HG03159 (cell line): ENCODE measurements at regions not wholly inside any gene's neighbourhood (a gene's known extent, or its start where the extent isn't known, plus 50 kb on each side); places are given as distances from the start of the nearest gene placed in this dataset.
"Not testable (repeated sequence)": the region's sequence is repeated elsewhere in the genome, so short reads cannot be mapped to it uniquely, and the experiment has no call there.

Experiments used
- ATAC-seq: cut with Tn5 transposase; IDR thresholded peaks from one replicate; pipeline ENCODE4 v1.9.1; 2021; ENCODE audit warnings: mild to moderate bottlenecking, moderate library complexity; ENCODE audit not compliant: unreplicated experiment

DNA sequence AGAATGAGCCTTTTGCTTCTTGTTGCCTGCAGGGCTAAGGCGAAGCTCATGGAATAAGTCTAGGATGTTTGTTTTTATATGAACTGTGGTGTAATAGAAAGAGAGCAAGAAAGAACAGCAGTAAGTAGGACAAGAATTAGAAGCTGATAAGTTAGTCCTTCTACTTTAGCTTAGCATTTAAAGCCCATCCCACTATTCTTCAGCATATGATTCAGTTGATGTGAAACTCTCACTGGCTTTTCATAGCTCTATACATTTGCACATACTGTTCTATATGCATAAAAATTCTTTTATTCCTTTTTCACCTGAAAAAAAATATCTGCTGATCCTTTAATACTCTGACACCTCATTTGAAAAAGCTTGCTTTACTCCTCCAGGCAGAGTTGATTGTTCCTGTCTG, 712.0 kb downstream of the USP25 start:
- no peak for ATAC-seq

DNA sequence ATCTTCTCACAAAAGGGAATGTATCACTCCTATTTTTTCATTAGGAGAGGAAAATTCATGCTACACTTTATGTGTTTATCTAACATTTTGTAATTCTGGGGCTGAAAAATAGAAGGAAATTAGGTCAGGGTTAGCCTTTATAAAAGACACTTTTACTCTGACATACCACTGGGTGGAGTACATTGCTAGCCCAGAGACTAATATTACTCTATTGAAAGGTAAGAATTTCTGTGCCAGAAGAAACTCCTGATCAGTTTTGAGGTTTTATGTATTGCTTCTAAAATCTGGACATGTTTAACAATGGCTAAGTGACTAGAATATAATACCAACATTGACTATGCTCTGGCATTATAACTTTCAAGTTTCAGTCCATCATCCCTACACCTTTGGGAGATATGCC, 724.6 kb downstream of the USP25 start:
- no peak for ATAC-seq

DNA sequence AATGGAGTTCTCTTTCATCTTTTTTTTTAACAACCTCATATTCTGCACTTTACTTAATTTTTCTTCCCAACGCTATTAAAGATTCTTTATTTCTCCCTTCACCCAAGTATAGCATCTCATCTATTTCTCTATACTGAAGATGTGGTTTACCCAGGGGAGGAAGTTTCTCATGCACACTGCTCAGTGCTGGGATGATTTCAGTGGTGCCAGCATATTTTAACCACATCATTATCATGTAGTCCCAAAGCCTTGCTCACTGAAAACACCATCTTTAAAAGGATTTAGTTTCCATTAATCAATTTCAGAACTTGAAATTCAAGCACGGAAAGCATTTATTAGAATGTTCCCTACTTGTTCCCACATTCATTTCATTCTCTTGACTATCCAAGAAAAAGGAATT, 725.7 kb downstream of the USP25 start:
- no peak for ATAC-seq

- ATAC-seq: no peak
Measured at GRCh38 chr21:16455978-16456377, 726.2 kb downstream of the USP25 start.

DNA sequence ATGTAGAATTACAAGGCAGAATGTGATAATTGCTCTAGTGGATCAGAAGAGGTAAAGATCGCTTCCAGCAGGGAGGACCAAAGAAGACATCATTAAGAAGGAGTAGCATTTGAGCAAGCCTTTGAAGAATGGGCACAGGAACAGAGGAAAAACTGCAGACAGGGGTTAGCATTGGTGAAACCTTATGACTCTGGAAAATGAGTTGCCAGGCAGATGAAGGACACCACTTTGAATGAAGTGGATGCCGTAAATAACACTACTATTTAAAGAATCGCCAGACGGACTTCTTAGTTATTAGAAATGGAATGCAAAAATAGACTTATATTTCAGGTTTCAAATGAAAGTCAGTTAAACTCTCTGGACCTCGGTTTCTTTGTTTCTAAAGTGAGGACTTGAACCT, 727.7 kb downstream of the USP25 start:
- no peak for ATAC-seq

GRCh38 chr21:16460936-16461335, 731.2 kb downstream of the USP25 start:
- no peak for ATAC-seq

GRCh38 chr21:16464211-16464889, 734.6 kb downstream of the USP25 start:
- ATAC-seq: not testable (repeated sequence)

DNA sequence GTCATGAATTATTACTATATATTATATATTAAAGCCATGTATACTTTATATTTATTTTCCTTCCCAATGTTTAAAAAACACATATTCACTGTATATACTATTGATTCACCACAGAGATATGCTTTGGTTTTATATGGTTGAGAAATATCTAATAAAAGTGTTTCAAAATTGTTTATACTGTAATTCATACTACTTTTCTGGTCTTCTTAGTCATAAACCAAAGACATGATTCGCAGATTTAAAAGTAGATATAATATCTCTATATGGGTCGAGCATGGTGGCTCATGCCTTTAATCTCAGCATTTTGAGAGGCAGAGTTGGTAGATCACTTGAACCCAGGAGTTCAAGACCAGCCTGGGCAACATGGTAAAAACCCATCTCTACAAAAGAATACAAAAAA, 738.4 kb downstream of the USP25 start:
- ATAC-seq: no peak

GRCh38 chr21:16473988-16474387, 744.2 kb downstream of the USP25 start:
- no peak for ATAC-seq

- no peak for ATAC-seq
Measured at GRCh38 chr21:16476056-16476825, 746.5 kb downstream of the USP25 start.

DNA sequence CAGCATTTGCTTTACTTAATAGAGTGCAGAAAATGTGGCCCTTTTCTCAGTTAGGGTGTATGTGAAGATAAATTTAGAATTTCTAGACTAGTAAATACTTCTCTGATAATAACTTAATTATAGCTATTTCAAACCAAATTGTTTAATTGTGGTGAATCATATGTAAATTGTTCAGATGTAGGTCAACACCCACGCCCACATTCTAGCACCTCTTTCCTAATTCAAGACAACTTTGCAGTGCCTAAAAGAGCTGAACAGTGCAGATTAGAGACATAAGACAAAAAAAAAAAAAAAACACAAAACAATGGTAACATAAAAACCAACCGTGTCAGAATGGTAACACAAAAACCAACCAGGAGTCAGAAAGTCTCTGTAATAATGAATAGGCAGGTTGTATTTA, 758.3 kb downstream of the USP25 start:
- ATAC-seq: no peak

DNA sequence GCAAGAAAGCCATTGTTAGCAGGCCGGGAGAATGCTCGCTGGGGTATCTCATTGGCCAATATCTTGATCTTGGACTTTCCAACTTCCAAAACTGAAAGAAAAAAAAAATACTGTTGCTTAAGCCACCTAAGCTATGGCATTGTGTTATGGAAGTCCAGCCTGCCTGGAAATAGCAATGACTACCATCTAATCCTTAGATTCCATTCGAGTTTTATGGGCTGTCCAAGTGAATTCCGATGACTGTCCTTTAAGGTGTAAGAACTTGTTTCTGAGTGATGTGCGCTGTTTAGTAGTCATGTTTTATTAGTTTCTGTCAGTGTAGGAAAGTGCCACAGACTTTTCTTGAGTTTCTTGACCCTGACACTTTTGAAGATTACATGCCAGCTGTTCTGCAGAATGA, 762.6 kb downstream of the USP25 start:
- ATAC-seq: no peak

GRCh38 chr21:16492892-16493291, 763.1 kb downstream of the USP25 start:
- no peak for ATAC-seq

DNA sequence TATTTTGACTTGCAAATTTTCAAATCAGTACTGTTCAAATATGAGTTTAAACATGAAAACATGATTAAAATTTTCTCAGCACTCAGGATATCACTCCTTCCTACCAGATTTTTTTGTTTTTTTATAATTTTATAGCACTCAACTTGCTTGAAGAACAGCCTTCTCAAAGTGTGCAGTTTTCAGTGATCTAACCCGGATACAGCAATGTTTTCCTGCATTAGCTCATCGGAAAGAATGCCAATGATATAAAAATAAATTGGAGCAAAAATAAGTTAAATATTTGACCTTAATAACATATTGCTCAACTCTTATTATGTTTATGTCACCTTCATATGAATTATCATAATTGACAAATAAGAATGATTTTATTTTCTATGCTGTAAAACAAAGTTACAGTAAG, 766.8 kb downstream of the USP25 start:
- no peak for ATAC-seq

- no peak for ATAC-seq
Measured at GRCh38 chr21:16500271-16500670, 770.5 kb downstream of the USP25 start.

- ATAC-seq: no peak
Measured at GRCh38 chr21:16502273-16502672, 772.5 kb downstream of the USP25 start.

- no peak for ATAC-seq
Measured at GRCh38 chr21:16502897-16503296, 773.1 kb downstream of the USP25 start.

- ATAC-seq: no peak
Measured at GRCh38 chr21:16504281-16504680, 774.5 kb downstream of the USP25 start.

DNA sequence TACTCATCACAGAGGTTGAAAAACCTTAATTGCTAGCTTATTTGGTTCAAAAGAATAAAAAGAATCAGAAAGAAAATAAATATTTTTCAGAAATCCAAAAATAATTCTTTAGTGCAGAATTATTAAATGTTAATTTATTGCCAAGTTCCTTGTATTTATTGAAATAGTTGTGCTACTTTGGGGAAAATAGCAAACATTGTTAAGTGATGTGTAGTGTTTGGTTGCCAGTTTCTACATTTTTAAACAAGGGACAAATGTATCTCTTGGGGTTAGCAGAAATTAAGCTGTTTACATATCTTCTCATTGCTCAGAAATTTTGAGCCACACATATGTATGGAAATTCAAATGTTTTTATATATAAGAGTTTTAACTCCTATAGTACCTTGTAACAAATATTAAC, 775.0 kb downstream of the USP25 start:
- ATAC-seq: no peak

- no peak for ATAC-seq
Measured at GRCh38 chr21:16509476-16509875, 779.7 kb downstream of the USP25 start.

DNA sequence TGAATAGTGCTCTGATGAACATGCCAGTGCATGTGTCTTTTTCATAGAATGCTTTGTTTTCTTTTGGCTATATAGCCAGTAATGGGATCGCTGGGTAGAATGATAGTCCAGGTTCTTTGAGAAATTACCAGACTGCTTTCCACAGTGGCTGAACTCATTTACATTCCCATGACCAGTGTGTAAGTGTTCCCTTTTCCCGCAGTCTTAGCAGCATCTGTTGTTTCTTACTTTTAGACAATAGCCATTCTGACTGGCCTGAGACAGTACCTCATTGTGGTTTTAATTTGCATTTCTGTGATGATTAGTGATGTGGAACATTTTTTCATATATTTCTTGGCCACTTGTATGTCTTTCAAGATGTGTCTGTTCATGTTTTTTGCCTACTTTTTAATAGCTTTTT, 784.5 kb downstream of the USP25 start:
- ATAC-seq: no peak

DNA sequence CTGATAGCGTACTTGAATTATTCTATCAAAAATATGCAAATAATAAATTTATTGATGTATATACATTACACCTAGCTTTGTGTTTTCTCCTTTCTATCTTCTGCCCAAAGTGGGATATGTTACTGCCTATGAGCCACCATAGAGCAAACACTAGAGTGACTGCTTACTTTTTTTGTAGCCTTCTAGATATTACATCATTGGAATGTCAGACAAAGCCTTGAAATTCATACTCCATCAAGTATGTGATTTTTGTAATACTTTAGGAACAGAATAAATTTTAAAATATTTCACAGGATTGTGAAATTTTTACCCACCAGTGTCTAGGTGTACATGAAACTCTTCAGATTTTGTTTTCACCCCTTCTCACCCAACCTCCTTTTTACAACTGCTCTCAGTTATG, 787.6 kb downstream of the USP25 start:
- no peak for ATAC-seq

GRCh38 chr21:16519036-16519435, 789.3 kb downstream of the USP25 start:
- no peak for ATAC-seq
